Type B pancreatic cell (in vitro differentiated cells): ENCODE measurements at regions not wholly inside any gene's neighbourhood (a gene's known extent, or its start where the extent isn't known, plus 50 kb on each side); places are given as distances from the start of the nearest gene placed in this dataset.

Experiments
- DNase-seq: peaks from one replicate; pipeline ENCODE4 v3.0.0; 2021; ENCODE audit warnings: mixed read lengths; ENCODE audit not compliant: unreplicated experiment; ENCODE audit errors: extremely low spot score
- H3K27ac Mint-ChIP-seq: 2 replicates; pipeline ENCODE4 v1.8.0; 2021; ENCODE audit warnings: mild to moderate bottlenecking, mixed read lengths
- H3K27me3 Mint-ChIP-seq: 2 replicates; pipeline ENCODE4 v1.8.0; 2021; ENCODE audit warnings: mixed read lengths
- H3K36me3 Mint-ChIP-seq: 2 replicates; pipeline ENCODE4 v1.8.0; 2021; ENCODE audit warnings: mixed read lengths
- H3K4me1 Mint-ChIP-seq: one replicate; pipeline ENCODE4 v1.8.0; 2021; ENCODE audit warnings: mixed read lengths; ENCODE audit not compliant: unreplicated experiment
- H3K4me3 Mint-ChIP-seq: 2 replicates; pipeline ENCODE4 v1.8.0; 2021; ENCODE audit warnings: mild to moderate bottlenecking, mixed read lengths
- H3K9me3 Mint-ChIP-seq: 2 replicates; pipeline ENCODE4 v1.8.0; 2021; ENCODE audit warnings: mixed read lengths
- CTCF ChIP-seq: fragments of 200-600 bp; sonication (generic); conservative IDR thresholded peaks from 2 replicates; pipeline ENCODE4 v1.5.0; 2021; ENCODE audit warnings: antibody characterized with exemption, mild to moderate bottlenecking

DNA sequence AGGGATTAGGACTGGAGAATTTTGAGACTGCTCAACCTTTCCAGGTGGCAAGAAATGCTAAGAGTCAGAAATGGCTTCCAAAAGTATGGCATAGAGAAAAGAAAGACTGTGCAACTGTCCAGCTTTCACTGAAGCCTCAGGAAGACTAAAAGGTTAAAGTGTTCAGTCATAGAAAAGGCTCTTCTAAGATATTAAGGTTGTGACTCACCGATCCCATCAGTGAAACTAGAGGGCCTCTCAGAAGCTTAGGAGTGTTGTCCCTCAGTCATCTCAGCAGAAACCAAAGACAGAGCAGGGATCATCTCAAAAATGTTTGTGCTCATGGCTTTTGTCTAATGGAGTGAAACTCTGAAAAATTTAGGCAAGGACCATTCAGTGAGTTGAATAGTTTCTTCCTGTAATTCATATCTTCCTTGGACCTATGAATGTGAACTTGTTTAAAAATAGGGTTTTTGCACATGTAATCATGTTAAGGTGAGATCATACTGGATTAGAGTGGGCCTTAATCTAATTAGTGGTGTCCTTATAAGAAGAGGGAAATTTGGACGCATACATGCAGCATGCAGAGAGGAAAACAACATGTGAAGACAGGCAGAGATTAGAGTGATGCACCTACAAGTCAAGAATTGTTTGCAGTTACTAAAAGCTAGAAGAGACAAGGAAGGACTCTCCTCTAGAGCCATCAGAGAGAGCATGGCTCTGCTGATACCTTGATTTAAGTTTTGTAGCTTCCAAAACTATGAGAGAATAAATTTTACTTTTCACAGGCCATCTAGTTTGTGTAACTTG is 71.3 kb downstream of the RPE65 start:
- H3K27ac Mint-ChIP-seq: no peak overlapping the region
- H3K27me3 Mint-ChIP-seq: no peaks in the 10 kb centered on the region
- no peaks in the 10 kb centered on the region for H3K36me3 Mint-ChIP-seq
- no peak for DNase-seq
- no peak for TF ChIP-seq CTCF
- H3K9me3 Mint-ChIP-seq: no peaks in the 10 kb centered on the region
- no peak overlapping the region for H3K4me3 Mint-ChIP-seq
- H3K4me1 Mint-ChIP-seq: peaks cover 9% of the 10 kb centered on the region

DNA sequence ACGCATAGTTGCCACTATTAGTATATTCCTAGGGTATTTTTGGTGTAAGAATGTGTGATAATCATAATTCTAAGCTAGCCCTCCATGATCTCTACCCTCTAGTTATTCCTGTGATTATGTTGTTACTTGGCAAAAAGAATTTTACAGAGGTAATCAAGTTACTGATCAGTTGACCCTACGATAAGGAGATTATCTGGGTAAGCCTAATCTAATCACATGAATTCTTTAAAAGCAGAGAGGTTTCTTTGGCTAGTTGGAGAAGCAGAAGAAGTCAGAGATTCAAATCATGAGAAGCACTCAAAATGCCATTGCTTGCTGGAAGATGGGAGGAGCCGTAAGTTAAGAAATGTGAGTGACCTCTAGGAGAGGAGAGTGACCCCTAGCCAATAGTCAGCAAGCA is 72.7 kb downstream of the RPE65 start:
- no peak overlapping the region for H3K4me3 Mint-ChIP-seq
- no peaks in the 10 kb centered on the region for H3K27me3 Mint-ChIP-seq
- TF ChIP-seq CTCF: no peak
- H3K4me1 Mint-ChIP-seq: peaks cover 9% of the 10 kb centered on the region
- no peak for DNase-seq
- H3K27ac Mint-ChIP-seq: no peak overlapping the region
- H3K36me3 Mint-ChIP-seq: no peaks in the 10 kb centered on the region
- H3K9me3 Mint-ChIP-seq: no peaks in the 10 kb centered on the region

DNA sequence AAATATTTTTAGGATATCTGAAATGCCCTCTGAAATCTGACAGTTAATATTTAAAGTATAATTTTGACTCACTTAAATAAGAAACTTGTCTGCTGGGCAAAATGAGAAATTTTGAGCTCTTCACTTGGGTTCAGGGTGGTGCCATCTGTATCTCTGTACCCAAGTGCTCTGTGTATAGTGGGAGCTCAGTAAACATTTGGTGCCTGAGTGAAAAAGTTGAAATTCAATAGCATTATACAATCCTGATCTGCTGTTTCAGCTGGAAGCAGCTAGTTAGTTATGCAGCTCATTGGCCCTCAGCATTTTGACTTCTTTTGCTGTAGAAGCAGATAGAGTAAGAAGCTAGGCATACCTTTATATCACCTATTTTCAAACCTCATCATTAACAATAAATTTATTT is 73.3 kb downstream of the RPE65 start:
- TF ChIP-seq CTCF: no peak
- Mint-ChIP-seq H3K27ac (no peak overlapping the region), H3K4me1 (peaks cover 9% of the 10 kb centered on the region)

GRCh38 chr1:68375919-68376318 is 73.8 kb downstream of the RPE65 start:
- peaks cover 9% of the 10 kb centered on the region for H3K4me1 Mint-ChIP-seq
- no peak for DNase-seq
- no peak for TF ChIP-seq CTCF
- H3K9me3 Mint-ChIP-seq: no peaks in the 10 kb centered on the region
- H3K27me3 Mint-ChIP-seq: no peaks in the 10 kb centered on the region
- no peak overlapping the region for H3K4me3 Mint-ChIP-seq
- no peak overlapping the region for H3K27ac Mint-ChIP-seq
- no peaks in the 10 kb centered on the region for H3K36me3 Mint-ChIP-seq

More for the DNA sequence above, 73.3 kb downstream of the RPE65 start:
- H3K4me3 Mint-ChIP-seq: no peak overlapping the region
- no peaks in the 10 kb centered on the region for H3K36me3 Mint-ChIP-seq
- no peaks in the 10 kb centered on the region for H3K27me3 Mint-ChIP-seq
- DNase-seq: no peak
- no peaks in the 10 kb centered on the region for H3K9me3 Mint-ChIP-seq

- Mint-ChIP-seq H3K36me3 (no peaks in the 10 kb centered on the region), H3K4me1 (peaks cover 9% of the 10 kb centered on the region), H3K27me3 (no peaks in the 10 kb centered on the region), H3K27ac (no peak overlapping the region), H3K4me3 (no peak overlapping the region), H3K9me3 (no peaks in the 10 kb centered on the region)
- DNase-seq: no peak
- no peak for TF ChIP-seq CTCF
These were observed 76.6 kb downstream of the RPE65 start for GRCh38 chr1:68373173-68373572.
